Panc1 (cell line): ENCODE measurements at regions not wholly inside any gene's neighbourhood (a gene's known extent, or its start where the extent isn't known, plus 50 kb on each side); places are given as distances from the start of the nearest gene placed in this dataset.

ENCODE experiments used
- ATAC-seq: fragments of 200-7000 bp; cut with Tn5 transposase; 2 replicates; pipeline ENCODE4 v1.9.1; 2020; ENCODE audit warnings: mild to moderate bottlenecking, moderate library complexity
- BruUV-seq: library from RNA; stranded (reverse); fragments of 400-500 nt; replicated peaks from 2 replicates; lab custom pipeline; 2021; lab: Mats Ljungman, UMichigan
- CTCF ChIA-PET: fragments of 300-600 bp; sonication (Branson Sonifier 250); formaldehyde crosslinking; loops from one replicate; lab custom pipeline; 2022; ENCODE audit warnings: antibody characterized with exemption; lab: Charles Lee
- POLR2A ChIA-PET: fragments of 300-600 bp; sonication (Branson Sonifier 250); formaldehyde crosslinking; loops from one replicate; lab custom pipeline; 2022; ENCODE audit warnings: antibody characterized with exemption; lab: Charles Lee
- DNase-seq: peaks from one replicate; pipeline ENCODE4 v3.0.0-alpha.2; 2010; ENCODE audit warnings: low read depth, low spot score
- H3K27ac ChIP-seq: 2 replicates; pipeline ENCODE4 v1.5.1; 2011; ENCODE audit warnings: mild to moderate bottlenecking, low read length, inconsistent platforms
- H3K27me3 ChIP-seq: fragments of 200-500 bp; sonication (Bioruptor generic); 2 replicates; pipeline ENCODE4 v1.6.0; 2014; ENCODE audit warnings: low read length, inconsistent platforms; ENCODE audit not compliant: control insufficient read depth, insufficient read depth
- H3K36me3 ChIP-seq: fragments of 200-500 bp; sonication (Bioruptor generic); 2 replicates; pipeline ENCODE4 v1.5.1; 2014; ENCODE audit warnings: inconsistent platforms, mild to moderate bottlenecking, low read length, moderate library complexity; ENCODE audit not compliant: control insufficient read depth, insufficient read depth
- H3K4me1 ChIP-seq: 2 replicates; pipeline ENCODE4 v1.5.1; 2011; ENCODE audit warnings: inconsistent platforms, mild to moderate bottlenecking, low read length, moderate library complexity; ENCODE audit not compliant: control insufficient read depth, insufficient read depth
- H3K4me3 ChIP-seq, 2 experiments: 2 replicates each; pipeline ENCODE4 v1.5.1; 2011 to 2012; ENCODE audit warnings: low read depth in 2 of 2, low read length in 2 of 2, mild to moderate bottlenecking in 2 of 2, inconsistent platforms in 1 of 2, moderate library complexity in 1 of 2
- H3K9me3 ChIP-seq: fragments of 200-500 bp; sonication (Bioruptor generic); 2 replicates; pipeline ENCODE4 v1.5.1; 2014; ENCODE audit warnings: low read depth, mild to moderate bottlenecking, inconsistent platforms, low read length, moderate library complexity; ENCODE audit not compliant: control insufficient read depth, insufficient read depth
- CTCF ChIP-seq: fragments of 450-650 bp; IDR thresholded peaks from 2 replicates; pipeline ENCODE4 v1.5.1; 2017; ENCODE audit warnings: mild to moderate bottlenecking
- POLR2AphosphoS5 ChIP-seq: IDR thresholded peaks from 2 replicates; pipeline ENCODE4 v1.6.1; 2012; ENCODE audit warnings: mild to moderate bottlenecking, low read depth, low read length, moderate library complexity
- SIN3A ChIP-seq: IDR thresholded peaks from 2 replicates; pipeline ENCODE4 v1.6.1; 2012; ENCODE audit warnings: low read depth, mild to moderate bottlenecking, low read length, moderate library complexity, borderline replicate concordance; ENCODE audit not compliant: insufficient read depth
- TCF7L2 ChIP-seq: IDR thresholded peaks from 2 replicates; pipeline ENCODE4 v1.6.1; 2011; ENCODE audit warnings: mild to moderate bottlenecking, low read depth, low read length, inconsistent platforms
- in situ Hi-C: cut with HindIII; loops from 2 replicates; pipeline ENCODE4 v1.10.0; 2016; ENCODE audit warnings: low sequenced_read_pairs, low pct_unique_long_range_greater_than_20kb
- intact Hi-C: fragments of 100-400 bp; cut with micrococcal nuclease; formaldehyde crosslinking; loops from one replicate; pipeline ENCODE4 v1.10.0; 2022; ENCODE audit not compliant: unreplicated experiment
- TF ChIP-seq, protein P1 (sequence below), 2 experiments: IDR thresholded peaks; 2 replicates each; pipeline ENCODE4 v1.6.1; 2011 to 2012; ENCODE audit warnings: low read depth in 2 of 2, control low read depth in 1 of 2, low read length in 1 of 2, mild to moderate bottlenecking in 1 of 2, moderate library complexity in 1 of 2; ENCODE audit not compliant: insufficient read depth in 1 of 2

DNA sequence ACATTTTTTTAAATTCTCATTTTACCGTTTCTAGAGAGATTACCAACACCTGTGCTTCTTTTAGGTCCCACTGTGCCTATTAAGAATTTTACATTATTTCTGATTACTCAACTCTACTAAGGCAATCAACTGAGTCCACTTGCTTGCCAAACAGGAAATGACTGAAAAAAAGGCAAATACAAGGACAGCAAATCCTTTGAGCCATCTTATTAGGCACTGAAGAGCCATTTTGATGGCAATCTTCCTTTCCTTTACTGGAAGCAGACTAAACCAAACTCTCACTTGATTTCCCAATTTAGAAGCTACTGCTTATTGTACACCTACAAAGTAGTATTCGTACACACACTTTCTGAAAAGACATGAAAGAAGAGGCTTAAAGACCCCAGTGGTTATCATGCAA is 121.4 kb upstream of the COL3A1 start:
- no peaks in the 10 kb centered on the region for H3K36me3 ChIP-seq

DNA sequence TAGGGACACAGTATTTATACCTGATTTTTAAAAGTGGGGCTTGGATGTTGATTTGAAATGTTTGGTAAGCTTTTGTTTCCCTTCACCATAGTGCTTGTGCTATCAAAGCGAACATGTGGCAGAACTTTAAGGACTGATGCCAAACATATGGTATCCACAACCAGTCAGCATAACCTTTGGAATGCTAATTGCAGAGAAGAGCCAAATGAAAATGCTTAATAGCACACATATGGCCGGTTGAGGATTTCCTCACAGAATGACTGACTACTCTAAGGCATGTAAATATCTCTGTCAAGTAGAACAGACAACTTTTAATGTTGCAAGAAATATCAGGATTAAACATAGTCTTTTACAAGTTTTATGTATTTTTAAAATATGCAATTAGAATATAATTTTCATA is 120.9 kb upstream of the COL3A1 start:
- DNase-seq = no peak
- H3K9me3 ChIP-seq = no peaks in the 10 kb centered on the region
- no peaks in the 10 kb centered on the region for H3K36me3 ChIP-seq
- POLR2A ChIA-PET = no interaction called here
- intact Hi-C loops (no loop called here), in situ Hi-C loops (no loop called here)
- no peak for TF ChIP-seq POLR2AphosphoS5
- TF ChIP-seq SIN3A = no peak
- TF ChIP-seq CTCF = no peak
- TF ChIP-seq, protein P1, sequence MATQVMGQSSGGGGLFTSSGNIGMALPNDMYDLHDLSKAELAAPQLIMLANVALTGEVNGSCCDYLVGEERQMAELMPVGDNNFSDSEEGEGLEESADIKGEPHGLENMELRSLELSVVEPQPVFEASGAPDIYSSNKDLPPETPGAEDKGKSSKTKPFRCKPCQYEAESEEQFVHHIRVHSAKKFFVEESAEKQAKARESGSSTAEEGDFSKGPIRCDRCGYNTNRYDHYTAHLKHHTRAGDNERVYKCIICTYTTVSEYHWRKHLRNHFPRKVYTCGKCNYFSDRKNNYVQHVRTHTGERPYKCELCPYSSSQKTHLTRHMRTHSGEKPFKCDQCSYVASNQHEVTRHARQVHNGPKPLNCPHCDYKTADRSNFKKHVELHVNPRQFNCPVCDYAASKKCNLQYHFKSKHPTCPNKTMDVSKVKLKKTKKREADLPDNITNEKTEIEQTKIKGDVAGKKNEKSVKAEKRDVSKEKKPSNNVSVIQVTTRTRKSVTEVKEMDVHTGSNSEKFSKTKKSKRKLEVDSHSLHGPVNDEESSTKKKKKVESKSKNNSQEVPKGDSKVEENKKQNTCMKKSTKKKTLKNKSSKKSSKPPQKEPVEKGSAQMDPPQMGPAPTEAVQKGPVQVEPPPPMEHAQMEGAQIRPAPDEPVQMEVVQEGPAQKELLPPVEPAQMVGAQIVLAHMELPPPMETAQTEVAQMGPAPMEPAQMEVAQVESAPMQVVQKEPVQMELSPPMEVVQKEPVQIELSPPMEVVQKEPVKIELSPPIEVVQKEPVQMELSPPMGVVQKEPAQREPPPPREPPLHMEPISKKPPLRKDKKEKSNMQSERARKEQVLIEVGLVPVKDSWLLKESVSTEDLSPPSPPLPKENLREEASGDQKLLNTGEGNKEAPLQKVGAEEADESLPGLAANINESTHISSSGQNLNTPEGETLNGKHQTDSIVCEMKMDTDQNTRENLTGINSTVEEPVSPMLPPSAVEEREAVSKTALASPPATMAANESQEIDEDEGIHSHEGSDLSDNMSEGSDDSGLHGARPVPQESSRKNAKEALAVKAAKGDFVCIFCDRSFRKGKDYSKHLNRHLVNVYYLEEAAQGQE (IDR thresholded peaks at IDR 0.05; ENCODE audit: insufficient read depth in 1 of 2, low read depth in 2 of 2, low read length in 1 of 2) = no peak
- TF ChIP-seq TCF7L2 = no peak
- no peak overlapping the region for H3K4me3 ChIP-seq
- ATAC-seq = no peak
- no peak overlapping the region for H3K27ac ChIP-seq
- BruUV-seq = no TSS peak
- H3K27me3 ChIP-seq = no peaks in the 10 kb centered on the region
- H3K4me1 ChIP-seq = no peaks in the 10 kb centered on the region
- CTCF ChIA-PET = no interaction called here

More for the DNA sequence above, 121.4 kb upstream of the COL3A1 start:
- CTCF ChIA-PET = no interaction called here
- intact Hi-C loops = no loop called here
- BruUV-seq = no TSS peak
- Histone ChIP-seq H3K27me3 (no peaks in the 10 kb centered on the region), H3K4me1 (no peaks in the 10 kb centered on the region), H3K9me3 (no peaks in the 10 kb centered on the region), H3K27ac (no peak overlapping the region), H3K4me3 (no peak overlapping the region)
- in situ Hi-C loops = no loop called here
- no peak for TF ChIP-seq POLR2AphosphoS5
- no peak for TF ChIP-seq TCF7L2
- no peak for TF ChIP-seq CTCF
- TF ChIP-seq, protein P1 (IDR thresholded peaks at IDR 0.05; ENCODE audit: insufficient read depth in 1 of 2, low read depth in 2 of 2, low read length in 1 of 2) = no peak
- no peak for TF ChIP-seq SIN3A
- DNase-seq (no peak), ATAC-seq (no peak)
- POLR2A ChIA-PET = no interaction called here
